RWPE2 (cell line): ENCODE measurements at regions not wholly inside any gene's neighbourhood (a gene's known extent, or its start where the extent isn't known, plus 50 kb on each side); places are given as distances from the start of the nearest gene placed in this dataset.

ENCODE experiments used
- ATAC-seq: fragments of 200-7000 bp; cut with Tn5 transposase; 3 replicates; pipeline ENCODE4 v1.9.1; 2021; ENCODE audit warnings: low read depth
- DNase-seq: peaks from one replicate; pipeline ENCODE4 v3.0.0-alpha.2; 2020; ENCODE audit warnings: low spot score
- H3K27ac ChIP-seq: fragments of 450-650 bp; 2 replicates; pipeline ENCODE4 v1.5.1; 2017; ENCODE audit warnings: mild to moderate bottlenecking; ENCODE audit not compliant: poor library complexity, severe bottlenecking
- H3K27me3 ChIP-seq: fragments of 250-450 bp; sonication (Bioruptor Pico); 2 replicates; pipeline ENCODE4 v1.5.1; 2021; ENCODE audit warnings: mild to moderate bottlenecking, moderate library complexity; ENCODE audit not compliant: insufficient read depth, poor library complexity, severe bottlenecking
- H3K36me3 ChIP-seq: fragments of 250-450 bp; sonication (Bioruptor Pico); 2 replicates; pipeline ENCODE4 v1.5.1; 2020; ENCODE audit warnings: low read depth, mild to moderate bottlenecking, moderate library complexity
- H3K4me1 ChIP-seq: fragments of 250-450 bp; sonication (Bioruptor Pico); 2 replicates; pipeline ENCODE4 v1.5.1; 2021; ENCODE audit warnings: mild to moderate bottlenecking, moderate library complexity; ENCODE audit not compliant: insufficient read depth, poor library complexity, severe bottlenecking
- H3K4me3 ChIP-seq: fragments of 250-450 bp; sonication (Bioruptor Pico); 2 replicates; pipeline ENCODE4 v1.5.1; 2021; ENCODE audit warnings: mild to moderate bottlenecking, moderate library complexity; ENCODE audit not compliant: severe bottlenecking
- H3K9me3 ChIP-seq: fragments of 250-450 bp; sonication (Bioruptor Pico); 2 replicates; pipeline ENCODE4 v1.5.1; 2021; ENCODE audit warnings: mild to moderate bottlenecking, moderate library complexity; ENCODE audit not compliant: severe bottlenecking
- CTCF ChIP-seq: fragments of 450-650 bp; IDR thresholded peaks from one replicate; pipeline ENCODE4 v1.5.1; 2017; ENCODE audit warnings: mild to moderate bottlenecking, moderate library complexity; ENCODE audit not compliant: poor library complexity, severe bottlenecking

DNA sequence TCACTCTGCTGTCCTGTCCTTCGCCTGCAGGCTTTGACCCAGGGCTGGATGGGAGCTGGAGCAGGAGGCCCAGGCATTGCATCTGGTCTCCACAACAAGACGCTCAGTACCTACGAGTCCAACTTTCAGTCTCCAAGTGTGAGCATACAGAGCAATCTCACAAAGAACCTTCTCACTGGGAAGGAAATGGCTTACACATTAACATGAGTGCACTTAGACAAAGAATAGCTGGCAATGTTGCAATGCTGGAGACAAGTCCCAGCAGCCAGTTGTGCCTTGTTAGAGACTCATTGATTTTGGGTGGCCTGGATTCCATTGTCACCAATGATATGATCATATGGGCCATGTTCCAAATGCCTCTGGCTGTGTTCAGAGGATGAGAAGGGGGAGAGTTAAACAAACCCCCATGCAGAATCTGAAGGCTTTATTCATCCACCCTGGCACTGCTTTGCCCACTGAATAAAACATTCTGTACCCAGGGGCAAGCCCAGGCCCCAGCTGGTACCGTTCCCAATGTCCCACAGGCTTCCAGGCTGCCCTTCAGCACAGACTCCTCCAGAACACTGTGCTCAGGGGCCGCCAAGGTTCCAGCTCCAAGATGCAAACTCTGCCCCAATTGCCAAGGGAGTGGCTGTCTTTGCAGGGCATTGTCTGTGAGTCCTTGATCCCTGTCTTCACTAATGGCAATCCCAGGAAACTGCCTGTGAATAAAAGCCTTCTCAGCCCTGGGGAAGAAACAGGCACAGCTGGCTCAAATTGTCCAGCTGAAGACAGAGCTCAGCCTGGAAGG, 185.5 kb downstream of the HSD17B3 start:
- Histone ChIP-seq H3K4me3 (no peak overlapping the region), H3K9me3 (no peaks in the 10 kb centered on the region), H3K27ac (no peak overlapping the region), H3K36me3 (no peaks in the 10 kb centered on the region), H3K4me1 (no peaks in the 10 kb centered on the region), H3K27me3 (no peaks in the 10 kb centered on the region)
- DNase-seq, result no peak
- no peak for ATAC-seq
- no peak for TF ChIP-seq CTCF

DNA sequence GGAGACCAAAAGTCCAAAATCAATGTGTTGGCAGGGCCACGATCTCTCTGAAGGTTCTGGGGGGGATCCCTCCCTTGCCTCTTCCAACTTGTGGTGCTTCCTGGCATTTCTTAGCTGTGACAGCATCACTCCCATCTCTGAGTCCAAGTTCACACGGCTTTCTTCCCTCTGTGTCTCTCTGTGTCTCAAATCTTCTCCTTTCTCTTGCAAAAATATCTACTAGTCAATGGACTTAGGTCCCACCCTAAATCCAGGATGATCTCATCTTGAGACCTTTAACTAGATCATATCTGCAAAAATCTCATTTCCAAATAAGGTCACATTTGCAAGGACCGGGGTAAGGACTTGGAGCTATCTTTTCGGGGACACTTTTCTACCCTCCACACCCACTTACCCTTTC, 186.1 kb downstream of the HSD17B3 start:
- TF ChIP-seq CTCF, result no peak
- Histone ChIP-seq H3K27ac (no peak overlapping the region), H3K4me1 (no peaks in the 10 kb centered on the region), H3K9me3 (no peaks in the 10 kb centered on the region), H3K27me3 (no peaks in the 10 kb centered on the region), H3K36me3 (no peaks in the 10 kb centered on the region), H3K4me3 (no peak overlapping the region)
- no peak for ATAC-seq
- no peak for DNase-seq

DNA sequence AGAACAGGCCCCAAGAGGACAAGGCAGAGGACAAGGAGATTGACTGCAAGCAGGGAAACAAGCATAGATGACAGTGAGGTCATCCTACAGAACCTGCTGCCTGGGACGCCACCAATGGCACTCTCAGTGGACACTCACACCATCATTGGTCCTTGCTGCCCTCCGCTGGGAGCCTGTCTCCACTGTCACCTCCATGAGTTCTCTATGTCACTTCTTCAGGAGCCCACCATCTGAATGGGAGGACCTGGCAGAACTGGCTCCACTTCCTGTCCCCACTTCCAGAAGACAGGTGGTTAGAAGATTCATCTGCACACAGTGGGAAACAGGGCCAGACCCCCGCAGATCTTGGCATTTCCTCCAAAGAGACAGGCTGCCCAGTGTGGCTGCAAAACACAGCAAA, 188.9 kb downstream of the HSD17B3 start:
- Histone ChIP-seq H3K36me3 (no peaks in the 10 kb centered on the region), H3K4me1 (no peaks in the 10 kb centered on the region), H3K4me3 (no peak overlapping the region), H3K27ac (no peak overlapping the region), H3K9me3 (no peaks in the 10 kb centered on the region), H3K27me3 (no peaks in the 10 kb centered on the region)
- TF ChIP-seq CTCF, result no peak
- no peak for DNase-seq
- no peak for ATAC-seq

DNA sequence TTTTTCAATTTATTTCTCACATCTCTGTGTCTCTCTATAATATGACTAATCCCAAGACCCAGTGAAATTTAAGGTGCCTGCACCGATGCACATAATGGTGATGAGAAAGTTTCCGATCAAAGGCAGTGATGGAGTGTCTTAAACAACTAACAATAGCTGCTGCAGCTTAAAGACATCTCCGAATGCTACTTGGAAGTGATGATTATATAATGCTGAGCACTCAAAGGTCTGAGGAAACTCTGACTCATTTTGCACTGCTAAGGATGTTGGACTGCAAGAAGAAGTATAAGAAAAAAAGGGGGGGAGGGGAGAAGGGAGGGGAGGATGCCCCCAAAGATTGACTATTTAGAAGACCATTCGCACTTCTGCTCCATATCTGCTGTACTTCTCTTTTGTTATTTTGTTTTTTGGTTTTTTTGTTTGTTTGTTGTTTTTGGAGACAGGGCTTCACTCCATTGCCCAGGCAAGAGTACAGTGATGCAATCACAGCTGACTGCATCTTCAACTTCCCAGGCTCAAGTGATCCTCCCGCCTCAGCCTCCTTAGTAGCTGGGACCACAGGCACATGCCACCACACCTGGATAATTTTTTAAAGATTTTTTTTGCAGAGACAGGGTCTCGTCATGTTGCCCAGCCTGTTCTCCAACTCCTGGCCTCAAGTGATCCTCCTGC, 192.2 kb downstream of the HSD17B3 start:
- Histone ChIP-seq H3K27me3 (no peaks in the 10 kb centered on the region), H3K4me1 (no peaks in the 10 kb centered on the region), H3K36me3 (no peaks in the 10 kb centered on the region), H3K27ac (no peak overlapping the region), H3K4me3 (no peak overlapping the region), H3K9me3 (no peaks in the 10 kb centered on the region)
- DNase-seq (no peak), ATAC-seq (no peak)
- no peak for TF ChIP-seq CTCF
